H1 (cell line): ENCODE measurements at regions not wholly inside any gene's neighbourhood (a gene's known extent, or its start where the extent isn't known, plus 50 kb on each side); places are given as distances from the start of the nearest gene placed in this dataset.

Source experiments
- CTCF ChIP-seq, 3 experiments: IDR thresholded peaks; 1 replicate in 2 of 3; 2 replicates in 1 of 3; pipeline versions ENCODE4 v1.5.1 to v1.6.1; 2011; ENCODE audit warnings: low read length in 3 of 3, mild to moderate bottlenecking in 3 of 3, inconsistent platforms in 2 of 3, low read depth in 1 of 3, moderate library complexity in 1 of 3; ENCODE audit not compliant: insufficient read depth in 1 of 3; ENCODE audit errors: control extremely low read depth in 1 of 3
- EZH2 ChIP-seq: fragments of 200-600 bp; sonication (generic); IDR thresholded peaks from 2 replicates; pipeline ENCODE4 v1.7.1; 2012; ENCODE audit warnings: low read depth, mild to moderate bottlenecking, moderate library complexity, low read length, inconsistent platforms; ENCODE audit not compliant: severe bottlenecking
- JUND ChIP-seq: IDR thresholded peaks from 2 replicates; pipeline ENCODE4 v1.6.1; 2011; ENCODE audit warnings: mild to moderate bottlenecking, improper control_type of control experiment, low read length
- POLR2A ChIP-seq, 2 experiments: IDR thresholded peaks; 1 replicate in 1 of 2; 2 replicates in 1 of 2; pipeline ENCODE4 v1.6.1; 2011; ENCODE audit warnings: low read depth in 2 of 2, low read length in 2 of 2, mild to moderate bottlenecking in 2 of 2; ENCODE audit errors: control extremely low read depth in 1 of 2
- SIN3A ChIP-seq, 2 experiments: IDR thresholded peaks in 1 of 2; conservative IDR thresholded peaks in 1 of 2; 2 replicates each; pipeline ENCODE4 v1.6.1; 2011 to 2012; ENCODE audit warnings: low read length in 2 of 2, improper control_type of control experiment in 1 of 2, low read depth in 1 of 2, mild to moderate bottlenecking in 1 of 2
- SP1 ChIP-seq: IDR thresholded peaks from 2 replicates; pipeline ENCODE4 v1.6.1; 2011; ENCODE audit warnings: low read depth, low read length
- TBP ChIP-seq: IDR thresholded peaks from 2 replicates; pipeline ENCODE4 v1.6.1; 2011; ENCODE audit warnings: low read depth, low read length, improper control_type of control experiment

- TF ChIP-seq POLR2A (IDR thresholded peaks at IDR 0.05; ENCODE audit: control extremely low read depth in 1 of 2, low read depth in 2 of 2, low read length in 2 of 2) (no peak), JUND (no peak), TBP (no peak), SP1 (no peak), CTCF (IDR thresholded peaks at IDR 0.05; ENCODE audit: control extremely low read depth in 1 of 3, insufficient read depth in 1 of 3, low read depth in 1 of 3, low read length in 3 of 3) (no peak), EZH2 (no peak), SIN3A (conservative IDR thresholded peaks at IDR 0.05 in 1 of 2, IDR thresholded peaks at IDR 0.05 in 1 of 2; ENCODE audit: low read depth in 1 of 2, low read length in 2 of 2) (no peak)
These were observed 224.9 kb downstream of the PTPRU start for GRCh38 chr1:29461115-29461739.
